K562 (cell line): ENCODE measurements at regions not wholly inside any gene's neighbourhood (a gene's known extent, or its start where the extent isn't known, plus 50 kb on each side); places are given as distances from the start of the nearest gene placed in this dataset.

Experiments used
- ATAC-seq: fragments of 200-7000 bp; cut with Tn5 transposase; 3 replicates; pipeline ENCODE4 v1.9.1; 2020; ENCODE audit warnings: moderate library complexity
- BruUV-seq: library from RNA; stranded (reverse); fragments of 400-500 nt; replicated peaks from 2 replicates; lab custom pipeline; 2021; lab: Mats Ljungman, UMichigan
- CTCF ChIA-PET: fragments of 300-600 bp; formaldehyde crosslinking; extraction: SDS; loops from one replicate; lab custom pipeline; 2021; ENCODE audit warnings: low intra/inter-chr PET ratio; lab: Yijun Ruan, JAX
- POLR2A ChIA-PET: fragments of 300-600, 350-650 bp; sonication (Branson Sonifier 250); formaldehyde crosslinking; extraction: SDS; loops from one replicate; lab custom pipeline; 2021; ENCODE audit warnings: antibody characterized with exemption, inconsistent platforms; lab: Yijun Ruan, JAX
- DNase-seq, 4 experiments: peaks; one replicate each; pipeline versions ENCODE4 v3.0.0 to v3.0.0-alpha.2; 2011 to 2018; ENCODE audit warnings: low spot score in 3 of 4, mixed read lengths in 3 of 4; ENCODE audit errors: extremely low read depth in 1 of 4
- FAIRE-seq: peaks from 2 replicates; lab custom pipeline; 2011; peaks lifted over from hg19 to GRCh38; lab: Jason Lieb, UNC
- H2AFZ ChIP-seq: 2 replicates; pipeline ENCODE4 v1.6.0; 2011; ENCODE audit warnings: low read depth, low read length, control low read depth, inconsistent platforms
- H3K27ac ChIP-seq: fragments of 200-600 bp; 3 replicates; pipeline ENCODE4 v1.8.0; 2011; ENCODE audit warnings: low read depth, mild to moderate bottlenecking, control low read depth, inconsistent platforms, low read length, moderate library complexity, mixed read lengths; ENCODE audit errors: extremely low read depth
- H3K27me3 ChIP-seq, 2 experiments: fragments of 300-600 bp in 1 of 2; 2 replicates in 1 of 2; 3 replicates in 1 of 2; pipeline versions ENCODE4 v1.6.0 to v1.8.0; 2011; ENCODE audit warnings: inconsistent platforms in 2 of 2, low read length in 2 of 2, mild to moderate bottlenecking in 1 of 2, mixed read lengths in 1 of 2, moderate library complexity in 1 of 2; ENCODE audit not compliant: control insufficient read depth in 2 of 2, insufficient read depth in 2 of 2
- H3K36me3 ChIP-seq: fragments of 300-600 bp; 3 replicates; pipeline ENCODE4 v1.8.0; 2011; ENCODE audit warnings: mild to moderate bottlenecking, low read length, inconsistent platforms; ENCODE audit not compliant: control insufficient read depth, insufficient read depth
- H3K4me1 ChIP-seq, 2 experiments: fragments of 200-600 bp in 1 of 2; replicated peaks in 1 of 2; 2 replicates in 1 of 2; 3 replicates in 1 of 2; pipeline versions ENCODE4 v1.5.1 to v1.8.0; 2011; ENCODE audit warnings: inconsistent platforms in 2 of 2, low read length in 2 of 2, mild to moderate bottlenecking in 1 of 2, mixed read lengths in 1 of 2, moderate library complexity in 1 of 2; ENCODE audit not compliant: control insufficient read depth in 2 of 2, insufficient read depth in 2 of 2
- H3K4me2 ChIP-seq: 2 replicates; pipeline ENCODE4 v1.6.1; 2011; ENCODE audit warnings: low read length, control low read depth, inconsistent platforms, mixed read lengths; ENCODE audit not compliant: insufficient read depth
- H3K4me3 ChIP-seq: fragments of 200-600 bp; sonication (generic), shearing (Covaris generic); 2 replicates; pipeline ENCODE4 v1.5.1; 2016; ENCODE audit warnings: control low read depth, inconsistent platforms
- H3K79me2 ChIP-seq: fragments of 200-600 bp; 3 replicates; pipeline ENCODE4 v1.8.0; 2011; ENCODE audit warnings: low read length, inconsistent platforms; ENCODE audit not compliant: control insufficient read depth, insufficient read depth
- H3K9ac ChIP-seq, 2 experiments: 2 replicates each; pipeline versions ENCODE4 v1.6.0 to v1.6.1; 2011; ENCODE audit warnings: low read depth in 2 of 2, low read length in 2 of 2, control low read depth in 1 of 2, inconsistent platforms in 1 of 2, mild to moderate bottlenecking in 1 of 2, mixed read lengths in 1 of 2; ENCODE audit not compliant: insufficient read depth in 1 of 2
- H3K9me1 ChIP-seq: one replicate; pipeline ENCODE4 v1.6.0; 2011; ENCODE audit warnings: inconsistent platforms, mild to moderate bottlenecking, low read length, moderate library complexity; ENCODE audit not compliant: control insufficient read depth, insufficient read depth
- H3K9me3 ChIP-seq: replicated peaks from 2 replicates; pipeline ENCODE4 v1.5.1; 2011; ENCODE audit warnings: low read depth, low read length, inconsistent platforms; ENCODE audit not compliant: control insufficient read depth, insufficient read depth
- H4K20me1 ChIP-seq: replicated peaks from 2 replicates; pipeline ENCODE4 v1.6.1; 2011; ENCODE audit warnings: low read length, inconsistent platforms, mixed read lengths; ENCODE audit not compliant: control insufficient read depth, insufficient read depth
- GTF2F1 ChIP-seq: IDR thresholded peaks from 2 replicates; pipeline ENCODE4 v1.6.1; 2011; ENCODE audit warnings: low read depth, low read length, improper control_type of control experiment
- NCOA4 ChIP-seq: fragments of 450-650 bp; IDR thresholded peaks from 2 replicates; pipeline ENCODE4 v1.6.1; 2018; ENCODE audit warnings: mild to moderate bottlenecking; ENCODE audit not compliant: partially characterized antibody
- NCOA6 ChIP-seq: fragments of 450-650 bp; IDR thresholded peaks from 2 replicates; pipeline ENCODE4 v1.6.1; 2017; ENCODE audit warnings: mild to moderate bottlenecking
- PML ChIP-seq: IDR thresholded peaks from 2 replicates; pipeline ENCODE4 v1.6.1; 2012; ENCODE audit warnings: low read length, inconsistent platforms
- ZC3H4 ChIP-seq: sonication (generic); formaldehyde crosslinking; IDR thresholded peaks from 2 replicates; pipeline ENCODE4 v1.9.0; 2021; ENCODE audit warnings: missing genetic modification reagents, borderline replicate concordance
- ZNF354B ChIP-seq: fragments of 250-450 bp; sonication (Bioruptor Pico); IDR thresholded peaks from 2 replicates; pipeline ENCODE4 v1.4.0; 2020
- ZNF511 ChIP-seq: sonication (generic); formaldehyde crosslinking; IDR thresholded peaks from 2 replicates; pipeline ENCODE4 v1.8.0; 2022; ENCODE audit warnings: mild to moderate bottlenecking, missing genetic modification reagents
- ZNF584 ChIP-seq: fragments of 200-800 bp; sonication (Bioruptor generic); IDR thresholded peaks from 2 replicates; pipeline ENCODE4 v1.6.1; 2016; ENCODE audit warnings: low read depth, mild to moderate bottlenecking, missing genetic modification characterization, missing compliant biosample characterization
- WGBS: fragments of 100-300 bp; shearing (Covaris generic); methylation state at CpG from one replicate; pipeline ENCODE4 v1.1.6; 2016; ENCODE audit warnings: low coverage, mixed read lengths; ENCODE audit not compliant: insufficient coverage; ENCODE audit errors: missing lambda C conversion rate; 5-methylcytosine and 5-hydroxymethylcytosine counted together
- in situ Hi-C: fragments of 300-500 bp; cut with MboI; formaldehyde crosslinking; loops from 4 replicates; pipeline ENCODE4 v1.15.0; 2018; ENCODE audit warnings: inconsistent platforms, mixed read lengths
- intact Hi-C: fragments of 100-400 bp; cut with micrococcal nuclease; formaldehyde crosslinking; loops from 2 replicates; pipeline ENCODE4 v1.14.2; 2022

- in situ Hi-C loops (no loop called here), intact Hi-C loops (no loop called here)
- WGBS = 4% methylated on average over 3 of the region's 4 CpGs
- Histone ChIP-seq H3K27ac (no peak overlapping the region), H3K36me3 (no peaks in the 10 kb centered on the region), H3K9me1 (no peaks in the 10 kb centered on the region), H3K27me3 (no peaks in the 10 kb centered on the region), H3K9me3 (no peaks in the 10 kb centered on the region), H3K4me1 (no peaks in the 10 kb centered on the region), H2AFZ (no peak overlapping the region), H3K4me2 (no peak overlapping the region), H3K9ac (no peak overlapping the region), H3K4me3 (no peak overlapping the region), H3K79me2 (no peaks in the 10 kb centered on the region), H4K20me1 (no peaks in the 10 kb centered on the region)
- ChIA-PET CTCF (no interaction called here), POLR2A (no interaction called here)
- no peak for DNase-seq
- no peak for FAIRE-seq
- ATAC-seq = no peak
- TF ChIP-seq ZNF354B (CRISPR knock-in tag) = no peak
- TF ChIP-seq PML = no peak
- TF ChIP-seq GTF2F1 = no peak
- TF ChIP-seq NCOA6 = no peak
- no peak for TF ChIP-seq ZC3H4 (CRISPR knock-in tag)
- TF ChIP-seq ZNF584 (CRISPR knock-in tag) = no peak
- TF ChIP-seq ZNF511 (CRISPR knock-in tag) = no peak
- TF ChIP-seq NCOA4 = no peak
- no TSS peak for BruUV-seq
Measured at GRCh38 chr13:36515466-36515865, 83.2 kb downstream of the CCNA1 start.
